LHCN-M2 (cell line): ENCODE measurements at regions not wholly inside any gene's neighbourhood (a gene's known extent, or its start where the extent isn't known, plus 50 kb on each side); places are given as distances from the start of the nearest gene placed in this dataset.

ENCODE experiments used
- DNase-seq: peaks from one replicate; pipeline ENCODE4 v3.0.0-alpha.2; 2012; ENCODE audit warnings: low read depth

- DNase-seq, result no peak
Observed at GRCh38 chr4:185862340-185862739, 50.3 kb upstream of the SORBS2 start.

DNA sequence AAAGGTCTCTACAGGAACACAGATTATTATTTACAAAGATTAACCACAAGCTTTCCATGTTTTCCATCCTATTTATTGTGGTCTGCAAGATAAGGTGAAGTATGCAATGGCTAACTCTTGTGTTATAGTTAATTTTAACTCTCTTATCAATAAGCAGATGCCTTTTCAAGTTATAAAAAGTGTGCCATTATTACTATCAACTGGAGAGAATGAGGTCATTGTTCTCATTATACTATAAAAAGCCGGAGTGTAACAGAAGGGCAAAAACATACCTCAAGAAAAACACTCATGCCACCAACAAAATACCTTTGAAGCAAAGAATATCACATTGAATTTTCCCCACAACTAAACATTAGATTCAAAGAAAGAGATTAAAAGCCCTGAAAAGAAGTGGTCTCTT, 52.0 kb upstream of the SORBS2 start:
- DNase-seq, result no peak

DNA sequence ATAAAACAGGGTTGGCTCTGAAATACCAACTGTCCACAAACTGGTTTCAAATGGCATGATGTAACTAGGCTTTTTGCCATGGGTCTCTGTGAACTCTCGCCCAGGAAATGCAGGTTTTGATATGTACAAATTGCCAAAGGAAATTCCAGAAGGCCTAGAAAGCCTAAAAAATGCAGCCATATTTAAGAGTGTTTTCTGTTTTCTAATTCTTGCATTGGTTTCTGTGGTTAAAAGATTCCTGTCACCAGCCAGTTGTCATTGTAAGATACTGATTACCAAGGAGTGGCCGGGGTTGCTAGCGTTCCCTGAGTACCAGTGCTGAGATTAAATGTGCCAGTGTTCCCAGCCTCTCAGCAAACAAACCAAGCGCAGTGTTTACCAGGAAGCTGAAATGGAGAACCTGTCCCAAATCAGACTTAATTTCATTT, 53.9 kb upstream of the SORBS2 start:
- DNase-seq, result peak; percentile 76

GRCh38 chr4:185867770-185868169, 55.8 kb upstream of the SORBS2 start:
- DNase-seq, result no peak

DNA sequence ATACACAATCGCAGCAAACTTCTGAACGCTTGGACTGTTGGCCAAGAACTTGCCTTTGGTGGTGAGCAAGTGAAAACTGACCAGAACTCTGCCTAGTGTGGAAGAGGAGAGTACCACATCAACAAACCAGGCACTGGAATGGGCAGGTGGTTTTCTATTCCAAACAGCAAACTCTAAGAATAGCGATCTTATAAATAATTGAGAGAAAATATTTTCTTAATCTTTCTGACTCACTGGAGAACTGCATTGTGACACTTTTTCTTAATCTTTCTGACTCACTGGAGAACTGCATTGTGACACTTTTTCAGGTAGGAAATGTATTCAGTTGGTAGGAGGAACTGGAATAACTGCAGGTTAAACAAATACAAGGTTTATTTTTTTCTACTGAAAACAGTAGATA, 57.0 kb upstream of the SORBS2 start:
- no peak for DNase-seq

DNA sequence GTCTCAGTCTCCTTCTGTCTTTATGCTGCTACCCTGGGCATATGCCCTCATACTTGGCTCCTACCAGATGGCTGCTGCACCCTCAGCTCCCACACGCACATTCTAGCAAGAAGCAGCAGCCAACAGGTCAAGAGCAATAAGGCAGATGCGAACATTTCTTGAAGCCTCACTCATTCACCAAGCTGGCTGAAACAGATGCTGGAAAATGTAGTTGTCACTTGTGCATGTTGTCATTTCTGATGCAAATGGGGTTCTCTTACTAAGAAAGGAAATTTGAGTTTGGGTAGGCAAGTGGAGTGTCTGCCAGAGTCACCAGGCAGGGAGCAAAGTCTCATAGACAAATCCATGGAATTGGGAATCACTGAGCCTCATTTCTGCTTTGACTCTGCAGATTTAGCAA, 57.4 kb upstream of the SORBS2 start:
- no peak for DNase-seq

DNA sequence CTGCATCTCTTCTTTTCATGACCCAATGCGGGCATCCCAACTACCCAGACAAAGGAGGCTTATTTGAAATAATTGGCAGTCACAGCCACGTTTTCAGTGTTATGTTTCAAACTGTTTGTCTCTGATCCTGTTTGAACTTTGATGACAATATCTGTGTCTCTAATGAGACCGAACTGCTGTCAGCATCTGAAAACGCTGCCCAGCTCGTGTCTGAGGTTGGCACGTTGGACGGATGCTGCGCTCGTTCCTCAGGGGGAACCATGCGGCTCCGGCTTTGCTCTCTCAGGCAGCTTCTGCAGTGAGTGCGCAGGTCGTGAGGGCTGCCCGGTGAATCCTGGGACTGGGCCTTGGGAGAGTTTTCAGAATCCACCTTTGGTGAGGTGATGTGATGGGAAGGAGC, 58.4 kb upstream of the SORBS2 start:
- no peak for DNase-seq

DNA sequence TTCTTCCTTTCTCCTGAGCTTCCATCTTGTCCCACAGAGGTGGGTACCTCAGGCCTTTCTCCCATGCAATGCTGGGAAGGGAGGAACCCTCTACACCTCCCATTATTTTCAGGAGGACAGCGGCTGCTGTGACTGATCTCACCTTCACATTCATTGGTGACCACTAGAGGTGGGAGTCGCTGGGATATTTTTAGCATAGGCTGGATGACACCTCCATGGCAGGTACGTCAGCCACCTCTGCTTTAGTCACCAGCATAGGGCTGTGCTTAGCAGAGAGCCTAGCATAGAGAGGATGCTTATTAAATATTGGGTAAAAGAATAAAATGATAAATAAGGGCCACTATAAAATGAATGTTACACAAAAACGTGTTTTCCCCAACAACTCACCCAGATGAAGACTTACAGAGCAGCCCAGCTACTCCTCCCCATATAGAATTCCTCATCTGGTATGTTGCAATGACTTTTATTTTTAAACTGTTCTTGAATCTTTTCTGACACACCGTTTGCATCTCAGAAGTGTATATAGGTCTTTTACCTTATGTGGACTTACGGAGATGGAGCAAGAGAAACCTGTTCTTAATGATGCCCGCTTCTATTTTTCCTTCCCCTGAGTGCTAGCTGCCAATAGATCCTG, 60.9 kb upstream of the SORBS2 start:
- DNase-seq, result no peak

DNA sequence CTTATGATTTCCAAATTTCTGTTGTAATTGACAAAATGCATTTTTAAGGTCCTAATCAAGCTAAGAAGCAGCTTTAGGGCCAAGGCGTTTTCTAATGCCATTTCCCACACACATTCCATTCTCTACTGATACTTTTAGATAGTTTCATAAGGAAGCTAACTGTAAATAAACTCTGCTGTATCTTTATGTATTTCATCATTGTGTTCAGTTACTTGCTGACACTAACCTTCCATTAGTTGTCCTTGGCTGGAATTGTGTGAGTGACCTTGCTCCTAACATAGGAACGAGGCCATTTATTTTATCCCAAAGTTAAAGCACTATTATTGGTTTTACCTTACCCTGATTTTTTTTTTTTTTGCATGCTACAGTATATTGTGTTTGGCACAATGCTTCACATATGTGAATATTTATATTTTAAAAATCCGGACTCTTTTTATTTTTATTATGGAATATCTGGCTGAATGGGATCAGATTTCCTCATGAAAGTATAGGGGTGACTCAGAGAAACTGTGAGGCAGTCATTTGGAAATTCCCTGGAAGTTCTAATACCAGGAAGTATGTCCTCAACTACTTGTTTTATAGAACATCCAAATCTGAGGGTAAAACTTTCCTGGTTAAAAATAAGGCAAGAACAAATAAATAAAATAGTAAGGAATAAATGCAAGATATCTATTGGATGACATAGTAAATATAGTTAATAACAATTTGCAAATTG, 62.7 kb upstream of the SORBS2 start:
- DNase-seq, result peak; percentile 58

DNA sequence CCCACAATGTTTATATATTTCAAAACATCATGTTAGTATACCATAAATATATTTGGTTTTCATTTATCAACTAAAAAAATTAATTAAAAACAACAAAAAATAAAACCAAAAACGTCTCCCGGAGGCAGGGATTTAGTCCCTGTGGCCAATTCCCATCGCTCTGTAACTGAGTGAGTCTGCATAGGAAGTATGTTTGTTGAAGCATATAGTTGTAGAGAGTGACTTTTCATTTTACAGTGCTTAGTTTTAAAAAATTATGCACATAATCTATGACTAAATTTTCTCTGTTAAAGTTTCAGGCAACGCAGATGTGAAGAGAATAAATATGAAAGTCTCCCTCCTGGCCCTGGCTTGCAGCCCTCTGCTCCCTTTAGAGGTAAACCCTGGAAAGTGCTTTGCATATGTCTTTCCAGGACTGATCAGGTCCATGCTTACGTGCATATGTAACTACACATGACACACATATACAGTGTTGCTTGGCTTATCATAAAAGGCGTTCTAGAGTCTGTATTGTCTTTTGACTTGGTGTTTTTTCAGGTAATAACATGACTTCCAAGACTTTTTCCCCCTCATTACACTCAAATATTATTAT, 63.4 kb upstream of the SORBS2 start:
- no peak for DNase-seq

DNA sequence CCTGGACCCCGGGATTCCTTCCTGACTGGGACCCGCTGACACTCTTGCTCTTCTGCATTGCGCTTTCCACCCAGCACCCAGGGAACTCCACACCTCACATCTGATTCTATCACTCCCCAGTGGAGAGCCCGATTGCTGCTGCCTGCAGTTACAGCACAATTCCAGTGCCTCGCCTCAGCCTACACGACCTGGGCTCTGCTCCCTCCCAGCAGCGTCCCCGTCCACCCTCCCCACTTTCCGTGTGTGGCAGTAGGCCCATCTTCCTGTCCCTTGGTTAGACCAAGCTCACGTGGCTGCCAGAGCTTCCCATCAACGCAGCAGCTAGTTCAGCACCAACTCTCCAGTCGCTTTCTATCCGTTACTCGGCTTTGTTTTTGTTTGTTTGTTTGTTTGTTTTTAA, 66.6 kb upstream of the SORBS2 start:
- no peak for DNase-seq

GRCh38 chr4:185879666-185880312, 67.8 kb upstream of the SORBS2 start:
- DNase-seq, result no peak

DNA sequence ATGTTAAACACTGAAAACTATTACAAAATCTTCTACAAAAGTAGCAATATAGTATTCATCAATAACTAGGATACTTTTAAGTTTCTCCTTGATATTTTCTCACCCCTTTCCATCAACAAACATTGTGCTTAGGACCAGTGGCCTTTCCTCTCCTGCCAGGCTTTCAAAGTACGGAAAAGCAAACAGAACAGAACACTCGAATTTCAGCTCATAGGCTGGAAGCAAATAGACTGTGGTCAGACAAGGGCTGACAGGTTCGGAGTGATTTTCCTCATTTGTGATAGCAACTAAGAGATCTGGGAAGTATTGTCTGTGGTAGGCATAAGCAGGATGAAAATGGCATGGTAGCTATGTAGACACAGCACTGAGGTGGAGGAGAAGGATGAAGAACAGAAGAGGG, 68.6 kb upstream of the SORBS2 start:
- no peak for DNase-seq

DNA sequence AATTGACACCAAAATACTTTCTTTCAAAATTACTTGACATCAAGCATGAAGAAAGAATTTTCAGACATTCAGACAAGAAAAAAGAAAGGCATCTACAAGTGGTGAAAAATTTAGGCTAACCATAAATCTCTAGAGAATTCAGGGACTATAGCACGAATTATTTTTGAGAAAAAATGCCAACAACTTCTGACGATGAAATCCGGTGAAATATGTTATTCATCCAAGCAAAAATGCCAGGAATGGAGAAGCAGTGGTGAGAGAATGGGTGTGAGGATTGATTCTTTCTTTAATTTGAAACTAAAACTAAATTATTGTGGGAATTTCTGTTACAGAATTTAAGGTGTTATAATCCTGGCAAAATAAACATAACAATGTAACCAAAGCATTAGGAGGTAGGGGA, 69.4 kb upstream of the SORBS2 start:
- DNase-seq, result peak; percentile 48

GRCh38 chr4:185883591-185883990, 71.6 kb upstream of the SORBS2 start:
- no peak for DNase-seq

- no peak for DNase-seq
Observed at GRCh38 chr4:185885075-185885474, 73.1 kb upstream of the SORBS2 start.

- no peak for DNase-seq
Observed at GRCh38 chr4:185885604-185886003, 73.6 kb upstream of the SORBS2 start.

GRCh38 chr4:185886832-185887524, 75.0 kb upstream of the SORBS2 start:
- DNase-seq, result no peak

GRCh38 chr4:185888676-185889075, 76.7 kb upstream of the SORBS2 start:
- DNase-seq, result no peak

- no peak for DNase-seq
Observed at GRCh38 chr4:185889585-185889984, 77.6 kb upstream of the SORBS2 start.

- DNase-seq, result no peak
Observed at GRCh38 chr4:185890196-185890595, 78.2 kb upstream of the SORBS2 start.

DNA sequence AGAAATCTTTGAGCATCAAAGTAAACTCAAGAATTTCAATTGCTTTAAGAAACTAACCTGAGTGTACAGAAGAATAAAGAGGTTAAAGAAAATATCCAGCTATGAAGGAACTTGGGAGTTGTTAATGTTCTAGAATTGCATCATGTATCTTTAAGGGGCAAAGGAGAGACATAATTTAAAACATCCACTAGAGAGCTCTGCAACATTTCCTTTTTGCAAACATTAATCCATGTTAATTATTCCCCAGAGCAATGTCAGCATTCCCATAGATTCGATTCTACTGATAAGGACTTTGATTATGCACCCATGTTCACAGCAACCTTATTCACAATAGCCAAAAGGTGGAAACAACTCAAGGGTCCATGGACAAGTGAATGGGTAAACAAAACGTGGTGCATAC, 80.2 kb upstream of the SORBS2 start:
- DNase-seq, result no peak
